A549 (cell line): ENCODE measurements at regions not wholly inside any gene's neighbourhood (a gene's known extent, or its start where the extent isn't known, plus 50 kb on each side); places are given as distances from the start of the nearest gene placed in this dataset.
"Not testable (repeated sequence)": the region's sequence is repeated elsewhere in the genome, so short reads cannot be mapped to it uniquely, and the experiment has no call there.

Source experiments
- CTCF ChIP-seq: fragments of >200 bp; sonication (Bioruptor Twin); formaldehyde crosslinking; IDR thresholded peaks from 3 replicates; pipeline ENCODE4 v1.5.1; 2016
- JUN ChIP-seq, 2 experiments: fragments of >200 bp; sonication (Bioruptor Twin); formaldehyde crosslinking; IDR thresholded peaks; 2 replicates in 1 of 2; 3 replicates in 1 of 2; pipeline ENCODE4 v1.6.1; 2016 to 2017
- RAD21 ChIP-seq, 2 experiments: fragments of >200 bp in 1 of 2; sonication (Bioruptor Twin) in 1 of 2; formaldehyde crosslinking in 1 of 2; IDR thresholded peaks in 1 of 2; conservative IDR thresholded peaks in 1 of 2; 2 replicates in 1 of 2; 3 replicates in 1 of 2; pipeline ENCODE4 v1.6.1; 2012 to 2018; ENCODE audit warnings: inconsistent platforms in 1 of 2

DNA sequence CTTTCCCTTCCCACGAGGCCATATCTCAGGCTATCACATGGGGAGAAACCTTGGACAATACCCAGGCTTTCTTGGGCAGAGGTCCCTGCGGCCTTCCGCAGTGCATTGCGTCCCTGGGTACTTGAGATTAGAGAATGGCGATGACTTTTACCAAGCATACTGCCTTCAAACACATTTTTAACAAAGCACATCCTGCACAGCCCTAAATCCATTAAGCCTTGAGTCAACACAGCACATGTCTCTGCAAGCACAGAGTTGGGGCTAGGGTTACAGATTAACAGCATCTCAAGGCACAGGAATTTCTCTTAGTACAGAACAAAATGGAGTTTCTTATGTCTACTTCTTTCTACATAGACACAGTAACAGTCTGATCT is 494.2 kb downstream of the IGSF11 start:
- TF ChIP-seq JUN (IDR thresholded peaks at IDR 0.05); RAD21 (conservative IDR thresholded peaks at IDR 0.05 in 1 of 2, IDR thresholded peaks at IDR 0.05 in 1 of 2); CTCF: not testable (repeated sequence)
